GM21619 (cell line): ENCODE measurements at regions not wholly inside any gene's neighbourhood (a gene's known extent, or its start where the extent isn't known, plus 50 kb on each side); places are given as distances from the start of the nearest gene placed in this dataset.
"Not testable (repeated sequence)": the region's sequence is repeated elsewhere in the genome, so short reads cannot be mapped to it uniquely, and the experiment has no call there.

Experiments
- ATAC-seq: cut with Tn5 transposase; IDR thresholded peaks from one replicate; pipeline ENCODE4 v1.9.1; 2021; ENCODE audit not compliant: unreplicated experiment

DNA sequence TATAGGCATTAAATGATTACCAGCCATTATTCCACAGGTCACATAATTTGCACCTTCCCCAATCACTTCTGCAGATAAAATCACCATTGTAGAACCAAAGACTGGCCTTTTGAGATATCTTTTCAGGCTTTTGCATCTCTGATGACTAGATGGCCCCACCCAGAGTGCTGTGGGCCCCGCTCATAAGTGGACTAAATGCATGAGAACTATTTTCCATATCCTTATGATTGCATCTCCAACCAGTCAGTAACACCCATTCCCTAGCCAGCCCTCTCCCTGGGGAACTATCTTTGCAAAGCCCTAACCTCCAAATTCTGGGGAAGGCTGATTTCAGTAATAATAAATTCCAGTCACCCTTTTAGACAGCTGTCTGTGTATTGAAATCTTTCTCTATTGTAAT is 53.5 kb upstream of the CDH9 start:
- ATAC-seq, result no peak

- ATAC-seq, result not testable (repeated sequence)
Measured at GRCh38 chr5:27088822-27089221, 50.4 kb upstream of the CDH9 start.
